ENCODE measurements at regions not wholly inside any gene's neighbourhood (a gene's known extent, or its start where the extent isn't known, plus 50 kb on each side); places are given as distances from the start of the nearest gene placed in this dataset.

DNA sequence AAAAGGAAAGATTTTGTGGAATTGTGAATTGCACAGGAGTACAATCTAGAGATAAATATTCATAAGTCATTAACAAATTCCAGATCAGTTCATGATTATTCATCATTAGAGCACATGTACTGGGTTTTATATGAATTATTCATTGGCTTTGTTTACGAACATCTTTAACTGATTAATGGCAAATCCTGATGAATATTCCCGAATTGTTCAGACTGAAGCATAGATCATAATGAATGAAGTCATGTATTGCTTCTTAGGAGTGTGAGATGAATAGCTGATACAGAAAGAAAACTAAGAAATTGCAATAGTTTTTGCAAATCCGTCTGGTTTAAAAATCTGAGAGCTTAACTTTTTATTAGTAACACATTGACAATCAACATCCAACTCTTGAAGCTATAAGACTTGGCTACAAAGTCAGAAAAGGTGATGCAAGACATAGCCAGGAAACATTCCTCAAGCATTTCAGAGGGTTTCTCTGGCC is 183.6 kb upstream of the DGKB start:
- no peak for TF ChIP-seq POLR2A (IDR thresholded peaks at IDR 0.05)
- TF ChIP-seq, protein P1, sequence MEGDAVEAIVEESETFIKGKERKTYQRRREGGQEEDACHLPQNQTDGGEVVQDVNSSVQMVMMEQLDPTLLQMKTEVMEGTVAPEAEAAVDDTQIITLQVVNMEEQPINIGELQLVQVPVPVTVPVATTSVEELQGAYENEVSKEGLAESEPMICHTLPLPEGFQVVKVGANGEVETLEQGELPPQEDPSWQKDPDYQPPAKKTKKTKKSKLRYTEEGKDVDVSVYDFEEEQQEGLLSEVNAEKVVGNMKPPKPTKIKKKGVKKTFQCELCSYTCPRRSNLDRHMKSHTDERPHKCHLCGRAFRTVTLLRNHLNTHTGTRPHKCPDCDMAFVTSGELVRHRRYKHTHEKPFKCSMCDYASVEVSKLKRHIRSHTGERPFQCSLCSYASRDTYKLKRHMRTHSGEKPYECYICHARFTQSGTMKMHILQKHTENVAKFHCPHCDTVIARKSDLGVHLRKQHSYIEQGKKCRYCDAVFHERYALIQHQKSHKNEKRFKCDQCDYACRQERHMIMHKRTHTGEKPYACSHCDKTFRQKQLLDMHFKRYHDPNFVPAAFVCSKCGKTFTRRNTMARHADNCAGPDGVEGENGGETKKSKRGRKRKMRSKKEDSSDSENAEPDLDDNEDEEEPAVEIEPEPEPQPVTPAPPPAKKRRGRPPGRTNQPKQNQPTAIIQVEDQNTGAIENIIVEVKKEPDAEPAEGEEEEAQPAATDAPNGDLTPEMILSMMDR (IDR thresholded peaks at IDR 0.05) = no peak
